NCI-H2081 (cell line): ENCODE measurements at regions not wholly inside any gene's neighbourhood (a gene's known extent, or its start where the extent isn't known, plus 50 kb on each side); places are given as distances from the start of the nearest gene placed in this dataset.
"Not testable (repeated sequence)": the region's sequence is repeated elsewhere in the genome, so short reads cannot be mapped to it uniquely, and the experiment has no call there.

Experiments used
- DNase-seq, 2 experiments: peaks; one replicate each; lab custom pipeline; 2025; lab: John Stamatoyannopoulos, UW

- DNase-seq: no peak
These were observed 272.0 kb downstream of the KLF13 start for GRCh38 chr15:31598620-31599019.

GRCh38 chr15:31605467-31605931, 278.9 kb downstream of the KLF13 start:
- no peak for DNase-seq

- no peak for DNase-seq
These were observed 279.6 kb downstream of the KLF13 start for GRCh38 chr15:31606194-31606669.

GRCh38 chr15:31606931-31607497, 280.4 kb downstream of the KLF13 start:
- DNase-seq: no peak

- DNase-seq: no peak
These were observed 281.0 kb downstream of the KLF13 start for GRCh38 chr15:31607656-31608055.

- no peak for DNase-seq
These were observed 282.6 kb downstream of the KLF13 start for GRCh38 chr15:31609258-31609681.

GRCh38 chr15:31609906-31610305, 283.3 kb downstream of the KLF13 start:
- no peak for DNase-seq

GRCh38 chr15:31615643-31616415, 289.2 kb downstream of the KLF13 start:
- DNase-seq: no peak

- DNase-seq: not testable (repeated sequence)
These were observed 296.7 kb downstream of the KLF13 start for GRCh38 chr15:31623297-31623696.

- DNase-seq: not testable (repeated sequence)
These were observed 297.5 kb downstream of the KLF13 start for GRCh38 chr15:31624115-31624514.

- peak; percentile 85 to 96 for DNase-seq
These were observed 309.1 kb downstream of the KLF13 start for GRCh38 chr15:31635715-31636114.

- DNase-seq: not testable (repeated sequence)
These were observed 310.3 kb downstream of the KLF13 start for GRCh38 chr15:31636911-31637310.

GRCh38 chr15:31643955-31644354, 317.3 kb downstream of the KLF13 start:
- not testable (repeated sequence) for DNase-seq

- DNase-seq: not testable (repeated sequence)
These were observed 318.1 kb downstream of the KLF13 start for GRCh38 chr15:31644761-31645160.

GRCh38 chr15:31647337-31647826, 320.7 kb downstream of the KLF13 start:
- not testable (repeated sequence) for DNase-seq

GRCh38 chr15:31649634-31650033, 323.0 kb downstream of the KLF13 start:
- DNase-seq: not testable (repeated sequence)

GRCh38 chr15:31650055-31650701, 323.5 kb downstream of the KLF13 start:
- not testable (repeated sequence) for DNase-seq

- not testable (repeated sequence) for DNase-seq
These were observed 330.3 kb downstream of the KLF13 start for GRCh38 chr15:31656915-31657314.

- no peak for DNase-seq
These were observed 334.2 kb downstream of the KLF13 start for GRCh38 chr15:31660816-31661215.

- not testable (repeated sequence) for DNase-seq
These were observed 339.1 kb downstream of the KLF13 start for GRCh38 chr15:31665732-31666131.

GRCh38 chr15:31669158-31669908, 342.7 kb downstream of the KLF13 start:
- not testable (repeated sequence) for DNase-seq

- DNase-seq: not testable (repeated sequence)
These were observed 346.6 kb downstream of the KLF13 start for GRCh38 chr15:31673263-31673662.
